ENCODE measurements at regions not wholly inside any gene's neighbourhood (a gene's known extent, or its start where the extent isn't known, plus 50 kb on each side); places are given as distances from the start of the nearest gene placed in this dataset.

- Histone ChIP-seq H3K4me3 (ENCODE audit: low read depth, low read length) (no peak overlapping the region), H3K27ac (ENCODE audit: extremely low read depth, low read depth, low read length) (no peak overlapping the region), H3K4me1 (ENCODE audit: control insufficient read depth, insufficient read depth, low read length) (no peaks in the 10 kb centered on the region), H3K36me3 (ENCODE audit: control insufficient read depth in 2 of 2, insufficient read depth in 1 of 2, low read length in 2 of 2) (no peaks in the 10 kb centered on the region), H3K9me3 (ENCODE audit: control insufficient read depth, insufficient read depth, low read depth, low read length) (no peaks in the 10 kb centered on the region)
- TF ChIP-seq PATZ1 (tag by site-specific recombination; IDR thresholded peaks at IDR 0.05), result no peak
- no peak for TF ChIP-seq KLF17 (tag by site-specific recombination; IDR thresholded peaks at IDR 0.05)
- no peak for TF ChIP-seq ZNF366 (tag by site-specific recombination; conservative IDR thresholded peaks at IDR 0.05)
- no peak for TF ChIP-seq ZNF692 (tag by site-specific recombination; IDR thresholded peaks at IDR 0.05)
- no peak for TF ChIP-seq ZNF239 (tag by site-specific recombination; IDR thresholded peaks at IDR 0.05)
- no peak for TF ChIP-seq HOXD13 (CRISPR knock-in tag; IDR thresholded peaks at IDR 0.05; ENCODE audit: borderline replicate concordance)
- TF ChIP-seq PRDM1 (tag by site-specific recombination; IDR thresholded peaks at IDR 0.05), result no peak
- no peak for TF ChIP-seq ZNF521 (tag by site-specific recombination; IDR thresholded peaks at IDR 0.05)
- POLR2A ChIA-PET, result no interaction called here
- CTCF ChIA-PET, result no interaction called here
Measured at GRCh38 chr4:108335081-108335480, 166.3 kb upstream of the LEF1 start.

GRCh38 chr4:108334031-108334430 lies 165.3 kb upstream of the LEF1 start:
- ChIA-PET POLR2A (no interaction called here), CTCF (no interaction called here)
- H3K27ac ChIP-seq (ENCODE audit: extremely low read depth, low read depth, low read length), result no peak overlapping the region
- H3K4me3 ChIP-seq (ENCODE audit: low read depth, low read length), result no peak overlapping the region
- TF ChIP-seq ZNF2 (tag by site-specific recombination; IDR thresholded peaks at IDR 0.05) (no peak), ZNF26 (tag by site-specific recombination; IDR thresholded peaks at IDR 0.05) (no peak), ZNF549 (tag by site-specific recombination; IDR thresholded peaks at IDR 0.05) (no peak), ZNF280D (tag by site-specific recombination; IDR thresholded peaks at IDR 0.05) (no peak), KLF10 (tag by site-specific recombination; IDR thresholded peaks at IDR 0.05) (no peak), PRDM10 (tag by site-specific recombination; IDR thresholded peaks at IDR 0.05) (no peak)
- no peaks in the 10 kb centered on the region for H3K9me3 ChIP-seq (ENCODE audit: control insufficient read depth, insufficient read depth, low read depth, low read length)
- no peaks in the 10 kb centered on the region for H3K4me1 ChIP-seq (ENCODE audit: control insufficient read depth, insufficient read depth, low read length)
- no peaks in the 10 kb centered on the region for H3K36me3 ChIP-seq (ENCODE audit: control insufficient read depth in 2 of 2, insufficient read depth in 1 of 2, low read length in 2 of 2)
